HG03060 (cell line): ENCODE measurements at regions not wholly inside any gene's neighbourhood (a gene's known extent, or its start where the extent isn't known, plus 50 kb on each side); places are given as distances from the start of the nearest gene placed in this dataset.
"Not testable (repeated sequence)": the region's sequence is repeated elsewhere in the genome, so short reads cannot be mapped to it uniquely, and the experiment has no call there.

Source experiments
- ATAC-seq: cut with Tn5 transposase; IDR thresholded peaks from one replicate; pipeline ENCODE4 v1.9.1; 2021; ENCODE audit warnings: low read depth, moderate number of reproducible peaks; ENCODE audit not compliant: unreplicated experiment

DNA sequence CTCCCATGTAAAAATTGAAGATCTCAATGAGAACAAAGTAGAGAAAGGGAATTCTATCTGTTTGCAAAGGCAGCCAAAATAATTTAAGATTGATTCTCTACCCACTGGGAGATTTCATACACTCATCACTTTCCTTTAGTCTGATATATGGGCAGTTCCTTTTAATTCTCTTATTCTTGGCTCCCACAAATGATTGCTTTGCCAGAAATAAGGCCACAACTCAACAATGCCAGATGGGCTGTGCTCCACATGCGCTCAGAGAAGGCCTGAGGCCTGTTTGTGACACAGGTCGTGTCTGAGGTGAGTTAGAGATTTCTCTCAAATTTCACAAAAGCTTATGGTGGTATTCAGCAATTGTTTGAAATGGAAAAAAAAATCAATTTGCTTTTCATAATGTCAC is 501.9 kb upstream of the SEMA3D start:
- no peak for ATAC-seq

DNA sequence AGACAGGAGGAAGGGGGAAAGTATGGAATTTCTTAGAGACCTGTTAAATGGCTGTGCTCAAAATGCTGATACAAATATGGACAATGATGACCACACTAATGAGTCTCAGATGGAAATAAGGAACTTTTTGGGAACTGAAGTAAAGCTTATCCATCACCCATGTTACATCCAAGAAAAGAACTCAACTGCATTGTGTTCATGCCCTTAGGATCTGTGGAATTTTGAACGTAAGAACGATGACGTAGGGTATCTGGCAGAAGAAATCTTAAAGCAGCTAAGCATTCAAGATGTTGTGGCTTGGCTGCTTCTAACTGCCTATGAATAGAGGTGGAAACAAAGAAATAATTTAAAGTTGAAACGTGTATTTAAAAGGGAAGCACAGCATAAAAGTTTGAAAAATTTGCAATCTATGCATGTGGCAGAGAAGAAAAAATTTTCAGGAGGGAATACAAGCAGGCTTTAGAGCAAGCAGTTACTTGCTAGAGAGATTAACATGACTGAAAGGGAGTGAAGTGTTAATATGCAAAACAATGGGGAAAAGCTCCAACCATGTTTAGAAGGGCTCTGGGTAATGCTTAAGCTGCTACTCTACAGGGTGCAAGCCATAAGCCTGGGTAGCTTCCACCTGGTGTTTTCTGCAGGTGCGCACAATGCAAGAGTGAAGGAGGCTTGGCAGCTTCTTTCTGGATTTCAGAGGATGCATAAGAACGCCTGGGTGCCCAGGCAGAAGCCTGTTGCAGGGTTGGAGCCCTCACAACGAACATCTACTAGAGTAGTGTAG is 499.7 kb upstream of the SEMA3D start:
- no peak for ATAC-seq

DNA sequence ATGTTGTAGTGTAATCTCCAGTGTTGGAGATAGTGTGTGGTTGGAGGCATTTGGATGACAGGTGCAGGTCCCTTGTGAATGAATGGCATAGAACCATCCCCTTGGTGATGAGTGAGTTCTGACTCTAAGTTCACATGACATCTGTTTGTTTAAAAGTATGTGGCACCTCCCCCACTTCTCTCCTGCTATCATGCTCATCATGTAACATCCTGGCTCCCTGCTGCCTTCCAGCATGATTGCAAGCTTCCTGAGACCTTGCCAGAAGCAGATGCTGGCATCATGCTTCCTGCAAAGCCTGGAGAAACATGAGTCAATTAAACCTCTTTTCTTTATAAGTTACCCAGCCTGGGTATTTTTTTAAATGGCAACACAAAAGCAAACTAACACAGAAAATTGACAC is 499.0 kb upstream of the SEMA3D start:
- ATAC-seq: no peak

DNA sequence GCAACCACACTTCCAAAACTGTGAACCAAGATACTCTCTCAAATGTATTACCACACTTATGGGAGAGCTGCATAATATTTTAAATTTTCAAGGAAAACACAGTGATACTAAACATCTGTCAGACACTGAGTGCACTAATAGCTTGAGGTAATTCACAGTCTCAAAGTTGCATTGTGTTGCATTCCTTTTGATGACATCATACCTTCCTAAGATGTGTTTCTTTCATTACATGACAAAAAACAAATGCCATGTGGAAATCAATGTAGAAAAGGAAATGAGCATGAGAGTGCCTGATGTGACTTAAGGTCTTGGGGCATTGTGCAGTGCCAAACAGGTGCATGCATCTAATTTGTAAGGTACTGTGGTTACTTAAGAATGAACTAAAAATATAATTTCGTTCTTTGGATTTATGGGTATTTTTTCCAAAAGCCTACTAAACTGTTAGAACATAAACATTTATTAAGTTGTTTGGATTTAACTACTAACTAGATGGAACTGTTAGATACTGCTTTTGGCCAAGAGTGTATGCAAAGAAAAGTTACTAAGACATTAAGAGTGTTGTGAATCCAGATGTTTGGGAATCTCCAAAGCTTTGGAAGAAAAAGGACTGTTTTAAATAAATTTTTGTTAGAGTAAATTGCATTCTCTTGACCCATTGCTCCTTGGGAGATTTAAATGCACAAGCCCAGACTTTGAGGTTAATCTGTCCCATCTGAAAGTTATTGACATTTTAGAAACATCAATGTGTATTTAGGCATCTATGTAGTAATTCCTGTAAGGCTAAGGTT is 496.2 kb upstream of the SEMA3D start:
- no peak for ATAC-seq

DNA sequence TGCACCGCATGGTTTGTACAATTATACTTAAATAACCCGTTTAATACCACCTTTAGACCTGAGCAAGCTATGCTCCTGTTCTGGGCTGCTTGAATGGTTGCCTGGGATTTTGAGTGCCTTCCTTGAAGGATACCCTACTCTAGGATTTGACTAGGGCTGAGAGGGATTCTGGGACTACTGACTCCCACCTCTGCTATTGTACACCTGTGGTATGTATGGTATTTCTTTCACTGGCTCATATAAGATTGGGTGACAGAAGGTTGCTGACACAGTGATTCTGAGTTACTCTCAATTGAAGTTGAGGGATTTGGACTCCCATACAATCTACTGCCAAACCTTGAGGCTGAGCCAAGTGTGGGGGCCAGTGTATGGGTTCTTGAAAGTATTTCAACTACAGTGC is 494.4 kb upstream of the SEMA3D start:
- ATAC-seq: no peak

DNA sequence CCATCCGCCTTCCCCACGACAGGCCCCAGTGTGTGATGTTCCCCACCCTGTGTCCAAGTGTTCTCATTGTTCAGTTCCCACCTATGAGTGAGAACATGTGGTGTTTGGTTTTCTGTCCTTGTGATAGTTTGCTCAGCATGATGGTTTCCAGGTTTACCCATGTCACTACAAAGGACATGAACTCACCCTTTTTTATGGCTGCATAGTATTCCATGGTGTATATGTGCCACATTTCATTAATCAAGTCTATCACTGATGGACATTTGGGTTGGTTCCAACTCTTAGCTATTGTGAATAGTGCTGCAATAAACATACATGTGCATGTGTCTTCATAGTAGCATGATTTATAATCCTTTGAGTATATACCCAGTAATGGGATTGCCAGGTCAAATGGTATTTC is 488.2 kb upstream of the SEMA3D start:
- not testable (repeated sequence) for ATAC-seq

DNA sequence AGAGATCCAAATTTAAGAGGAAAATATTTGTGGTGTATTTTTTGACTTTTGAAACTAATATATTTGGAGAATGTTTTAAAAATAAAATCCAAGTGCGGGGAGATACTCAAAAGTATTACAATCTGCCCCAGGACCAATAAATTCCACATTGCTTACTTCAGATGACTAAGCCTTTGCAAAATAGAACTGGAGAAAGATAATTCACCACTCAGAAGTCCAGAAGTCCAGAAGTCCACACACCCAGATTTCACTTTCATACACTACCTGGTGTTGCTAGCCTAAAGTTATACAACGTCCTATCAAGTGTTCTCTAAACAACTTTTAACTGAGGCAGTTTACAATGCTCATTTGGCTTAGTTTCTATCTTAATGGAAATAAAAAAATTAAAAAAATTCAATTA is 487.0 kb upstream of the SEMA3D start:
- no peak for ATAC-seq

DNA sequence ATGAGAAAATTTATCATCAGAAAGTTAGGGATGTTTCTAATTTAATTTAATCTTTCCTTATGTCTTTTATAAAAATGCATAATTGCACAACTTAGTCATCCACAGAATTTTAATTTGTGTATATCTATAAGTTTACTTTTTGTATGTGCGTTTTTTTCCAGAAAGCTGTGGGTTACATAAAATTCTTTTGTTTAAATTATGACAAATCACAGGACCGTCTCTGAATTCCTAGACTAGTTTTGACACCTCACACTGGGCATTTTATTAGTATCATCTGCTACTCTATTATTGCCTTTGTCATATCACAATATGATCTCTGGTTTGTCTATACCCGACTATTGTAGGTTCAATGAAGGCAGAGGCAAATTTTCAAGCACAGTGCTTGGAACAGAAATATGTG is 482.4 kb upstream of the SEMA3D start:
- no peak for ATAC-seq

DNA sequence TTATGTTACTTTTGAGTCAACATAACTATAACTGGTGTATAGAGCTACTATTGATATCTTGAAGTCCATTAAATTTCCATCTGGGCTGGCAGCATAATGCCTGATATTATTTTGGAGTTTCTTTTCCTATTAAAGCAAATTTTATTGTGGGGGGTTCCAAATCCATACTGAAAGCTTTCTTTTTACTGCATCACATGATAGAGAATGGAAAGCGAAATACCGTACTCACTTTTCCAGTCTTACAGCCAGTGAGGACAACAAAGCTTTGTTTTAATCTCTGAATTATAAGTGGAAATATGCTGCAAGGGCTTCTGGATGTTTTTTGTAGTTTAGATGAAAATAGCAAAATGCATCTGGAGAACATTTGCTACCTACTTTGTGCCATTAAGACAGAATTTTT is 477.5 kb upstream of the SEMA3D start:
- no peak for ATAC-seq

DNA sequence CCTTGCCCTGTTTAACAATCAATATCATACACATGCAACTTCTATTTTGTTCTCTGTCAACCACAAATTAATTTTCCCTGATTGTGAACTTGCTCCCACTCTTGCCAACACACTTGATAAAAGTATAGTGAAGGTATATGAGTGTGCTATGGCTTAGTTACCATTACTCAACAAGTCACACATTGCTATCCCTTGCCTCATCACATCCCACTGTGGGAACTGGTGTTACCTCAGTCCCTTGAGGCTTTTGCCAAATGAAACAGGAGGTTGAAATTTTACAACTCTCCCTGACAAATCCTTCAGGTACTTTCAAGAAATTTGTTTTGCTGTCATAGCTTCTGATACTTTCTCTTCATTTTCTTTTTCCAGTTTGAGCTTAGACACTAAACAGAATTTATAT is 472.5 kb upstream of the SEMA3D start:
- no peak for ATAC-seq

DNA sequence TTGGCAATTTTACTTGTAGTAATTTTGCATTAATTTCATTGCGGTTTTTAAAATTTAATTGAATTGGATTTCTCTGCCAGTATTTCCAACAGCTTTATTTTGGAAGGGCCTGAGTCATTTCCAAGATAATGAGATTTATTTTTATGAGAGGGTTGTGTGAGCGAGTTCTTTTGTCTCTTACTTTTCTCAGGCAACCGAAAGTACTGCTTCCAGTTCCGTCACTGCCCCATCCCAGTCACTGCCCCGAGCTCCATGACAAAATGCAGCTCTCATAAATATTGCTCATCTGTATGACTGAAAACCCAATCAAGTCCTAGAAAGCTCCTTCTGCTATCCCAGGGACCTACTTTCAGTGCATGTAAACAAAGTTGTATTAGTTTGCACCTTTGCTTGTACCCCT is 468.4 kb upstream of the SEMA3D start:
- no peak for ATAC-seq

DNA sequence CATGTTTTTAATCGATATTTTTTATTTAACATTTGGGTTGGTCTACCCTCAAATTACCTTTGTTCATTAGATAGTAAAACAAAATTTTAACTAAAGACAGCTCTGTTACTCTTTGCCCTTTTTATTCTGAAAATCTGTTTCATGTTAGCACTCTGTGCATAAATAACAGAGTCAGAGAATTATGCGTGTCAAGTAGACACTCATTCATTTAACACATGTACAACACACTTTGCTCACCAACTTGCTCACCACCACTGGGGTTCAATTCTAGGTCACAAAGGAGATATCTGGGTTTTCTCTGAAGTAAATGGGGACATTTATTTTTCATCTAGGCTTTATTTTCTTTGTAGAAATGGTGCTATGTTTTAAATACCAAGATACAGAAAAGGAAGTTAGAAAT is 457.4 kb upstream of the SEMA3D start:
- no peak for ATAC-seq

DNA sequence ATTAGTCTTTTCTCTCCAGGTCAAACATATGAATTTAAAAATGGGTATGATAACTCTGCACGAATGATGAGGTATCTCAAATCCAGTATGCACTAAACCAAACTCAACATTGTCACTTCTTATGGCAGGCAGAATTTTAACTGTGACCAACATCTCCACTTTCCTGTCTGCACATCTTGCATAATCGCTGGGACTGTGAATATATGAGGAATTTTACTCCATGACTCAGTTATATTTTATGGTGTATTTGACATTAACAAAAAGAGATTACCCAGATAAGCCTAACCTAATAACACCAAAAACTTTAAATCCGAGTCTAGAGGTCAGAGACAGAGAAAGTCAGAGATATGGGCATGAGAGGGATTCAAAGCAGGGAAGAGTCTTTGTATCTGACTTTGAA is 454.5 kb upstream of the SEMA3D start:
- no peak for ATAC-seq

DNA sequence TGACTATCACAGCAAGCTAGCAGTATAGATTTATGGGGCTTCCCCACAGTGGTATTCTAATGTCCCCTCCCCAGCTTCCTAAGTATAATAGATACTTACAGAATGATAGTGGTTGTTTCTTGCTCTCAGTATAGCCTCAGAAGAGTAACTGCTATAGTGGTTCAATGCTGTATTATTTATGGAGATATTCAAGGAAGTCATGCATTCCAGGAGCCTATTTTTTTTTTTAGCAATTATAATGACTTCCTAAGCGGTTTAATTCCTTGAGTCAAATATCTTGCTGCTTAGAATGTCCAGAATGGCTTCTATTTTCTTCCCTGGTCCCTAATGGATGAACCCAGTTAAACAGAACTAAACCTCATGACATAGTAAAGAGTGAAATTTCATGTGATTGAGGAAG is 451.5 kb upstream of the SEMA3D start:
- no peak for ATAC-seq

DNA sequence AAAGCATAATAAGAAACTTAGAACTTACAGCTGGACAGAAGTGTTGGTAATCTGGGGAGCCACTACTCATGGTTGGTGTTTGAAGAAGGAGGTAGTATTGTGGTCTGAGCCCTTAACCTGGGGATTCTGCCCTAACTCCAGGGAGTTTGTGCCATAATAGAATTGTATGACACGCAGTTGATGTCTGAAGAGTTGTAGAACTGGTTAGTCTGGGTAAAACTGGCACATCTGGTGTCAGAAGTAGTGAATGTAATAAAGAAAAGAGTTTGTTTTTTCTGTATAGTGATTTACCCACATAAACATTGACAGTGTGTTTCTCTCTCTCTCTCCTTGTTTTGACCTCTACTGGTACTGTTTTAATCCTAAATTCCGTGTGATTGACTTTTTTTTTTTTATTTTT is 448.1 kb upstream of the SEMA3D start:
- ATAC-seq: no peak

DNA sequence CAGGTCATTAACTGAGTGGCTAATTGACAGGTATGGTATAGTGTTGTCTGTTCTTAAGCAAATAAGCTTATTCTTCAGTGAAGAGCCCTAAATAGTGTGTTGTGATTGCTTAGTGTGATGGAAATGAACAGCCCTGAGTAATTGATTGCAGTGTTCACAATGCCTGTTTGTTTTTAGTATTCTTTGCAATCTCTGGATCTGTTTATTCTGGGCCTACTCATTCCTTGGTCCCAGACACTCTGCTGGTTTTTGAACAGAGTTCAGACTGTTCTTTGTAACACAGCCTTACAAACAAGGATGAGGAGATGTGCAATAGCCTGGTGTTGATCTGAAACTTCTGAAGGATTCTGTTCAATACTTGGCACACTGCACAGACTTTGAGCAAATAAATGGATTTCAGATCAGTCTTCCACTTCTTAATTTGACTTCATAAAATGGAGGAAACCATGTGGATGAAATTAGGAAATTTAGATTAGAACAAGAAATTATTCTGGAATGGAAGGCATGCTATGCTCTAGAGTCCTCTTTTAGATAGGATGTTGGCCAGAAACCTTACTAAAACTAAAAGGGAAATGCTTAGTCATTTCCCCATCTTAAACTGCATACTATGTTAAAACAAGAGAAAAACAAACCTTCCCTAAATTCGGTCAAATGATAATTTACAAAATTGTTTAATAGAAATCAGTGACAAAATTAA is 444.2 kb upstream of the SEMA3D start:
- no peak for ATAC-seq

DNA sequence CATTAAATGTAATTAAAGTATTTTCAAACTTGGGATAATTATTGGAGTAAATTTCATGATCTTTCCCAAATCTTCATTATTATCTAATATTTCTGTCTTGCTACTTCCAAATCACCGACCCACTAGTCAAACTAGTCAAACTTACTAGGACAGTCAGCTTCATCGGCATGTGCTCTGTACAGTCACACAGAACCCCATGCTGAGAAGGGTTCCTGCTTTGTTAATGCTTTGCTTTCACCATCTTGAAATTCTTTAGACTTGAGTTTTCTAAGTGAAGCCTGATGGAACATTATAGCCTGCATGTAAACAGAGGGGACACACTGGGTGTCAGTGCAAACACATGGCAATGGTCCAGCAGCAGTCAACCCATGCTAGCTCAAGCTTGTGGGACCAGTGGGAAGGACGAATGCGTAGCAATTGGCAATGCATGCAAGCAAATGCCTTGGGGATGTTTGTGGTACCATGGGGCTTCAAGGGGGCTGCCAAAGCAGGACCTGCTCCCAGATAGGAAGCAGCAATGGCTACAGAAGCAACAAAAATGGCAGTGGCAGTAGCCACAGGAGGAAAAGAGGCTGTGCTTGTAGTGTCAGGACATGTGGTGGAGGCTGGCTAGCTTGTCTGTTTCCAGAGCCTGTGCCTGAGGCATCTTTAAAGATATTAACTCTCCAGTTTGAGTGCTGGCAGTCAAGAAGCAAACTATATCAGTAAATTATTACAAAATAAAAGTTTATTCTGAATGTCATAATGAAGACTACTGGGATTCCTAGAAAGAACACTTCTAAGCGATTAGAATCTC is 441.1 kb upstream of the SEMA3D start:
- ATAC-seq: no peak

DNA sequence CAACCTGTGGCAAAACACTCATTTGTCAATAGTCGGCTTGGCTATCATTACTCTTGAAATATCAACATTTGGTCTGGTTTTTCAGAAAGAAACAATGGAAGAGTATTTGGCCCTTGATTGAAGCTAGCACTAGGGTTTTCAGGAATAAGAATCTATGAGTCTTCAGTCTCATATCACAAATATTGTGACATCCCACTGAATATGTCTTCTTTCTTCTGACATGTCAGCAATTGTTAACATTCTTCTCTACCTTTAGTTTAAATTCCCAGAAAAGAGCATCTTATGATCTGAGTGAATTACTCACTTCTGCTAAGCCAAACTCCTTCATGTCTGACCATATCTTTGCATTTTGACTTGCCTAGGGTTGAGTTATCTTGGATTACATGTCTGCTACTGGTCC is 435.2 kb upstream of the SEMA3D start:
- no peak for ATAC-seq

DNA sequence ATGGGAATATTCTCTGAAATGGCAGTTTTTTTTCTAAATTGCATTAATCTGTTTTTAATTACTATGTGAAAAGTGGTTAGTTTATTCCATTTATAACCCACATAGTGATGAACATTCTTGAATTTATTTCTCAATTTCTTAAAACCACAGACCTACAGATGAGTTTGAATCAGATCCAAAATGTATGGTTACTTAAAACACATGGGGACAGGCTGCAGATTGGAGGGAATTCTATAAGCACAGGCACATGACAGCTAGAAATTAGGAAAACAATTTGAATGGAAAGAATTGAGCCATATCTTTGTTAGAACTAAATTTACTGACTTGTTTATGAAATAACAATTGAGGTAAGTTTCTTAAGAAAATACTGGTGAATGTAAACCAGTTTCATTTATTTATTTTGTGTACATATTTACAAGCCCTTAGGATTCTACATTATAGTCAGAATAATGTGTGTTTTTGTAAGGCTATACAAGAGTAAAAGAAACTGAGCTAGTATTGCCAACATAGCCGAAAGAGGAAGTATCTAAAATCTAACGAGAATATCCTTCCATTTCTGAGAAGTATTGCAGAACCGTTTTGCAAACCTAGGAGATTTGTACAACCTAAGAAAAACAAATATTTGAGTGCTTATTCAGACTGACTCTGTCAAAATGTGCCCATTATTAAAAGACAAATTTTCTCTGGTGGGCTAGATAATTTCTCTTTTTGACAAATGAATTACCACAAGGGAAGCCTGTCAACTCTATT is 434.3 kb upstream of the SEMA3D start:
- ATAC-seq: no peak

DNA sequence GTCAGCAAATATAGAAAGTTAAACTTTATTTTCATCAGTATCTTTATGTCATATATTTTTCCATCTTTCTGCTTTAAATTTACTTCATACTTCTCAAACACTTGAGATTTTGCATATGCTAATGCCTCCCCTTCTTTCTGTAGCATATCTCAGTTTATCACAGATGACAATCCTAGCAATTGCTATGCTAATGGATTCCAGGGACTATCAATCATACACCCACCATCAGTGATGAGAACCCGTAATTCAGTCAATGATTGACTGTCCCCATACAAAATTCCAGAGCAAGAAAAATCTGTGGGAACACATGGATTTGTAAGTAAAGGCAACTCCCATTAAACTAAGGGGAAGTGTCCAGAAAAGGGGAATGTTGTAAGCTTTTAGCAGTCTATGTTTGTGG is 432.4 kb upstream of the SEMA3D start:
- ATAC-seq: no peak
